Renal cortex interstitium (tissue), 11 donors: ENCODE measurements at regions not wholly inside any gene's neighbourhood (a gene's known extent, or its start where the extent isn't known, plus 50 kb on each side); places are given as distances from the start of the nearest gene placed in this dataset.
"Not testable (repeated sequence)": the region's sequence is repeated elsewhere in the genome, so short reads cannot be mapped to it uniquely, and the experiment has no call there.

Experiments
- DNase-seq, 11 donors: peaks; one replicate each; pipeline ENCODE4 v3.0.0-alpha.2; 2013; ENCODE audit warnings: low read depth in 9 of 11, low spot score in 4 of 11; ENCODE audit errors: extremely low read depth in 1 of 11

DNA sequence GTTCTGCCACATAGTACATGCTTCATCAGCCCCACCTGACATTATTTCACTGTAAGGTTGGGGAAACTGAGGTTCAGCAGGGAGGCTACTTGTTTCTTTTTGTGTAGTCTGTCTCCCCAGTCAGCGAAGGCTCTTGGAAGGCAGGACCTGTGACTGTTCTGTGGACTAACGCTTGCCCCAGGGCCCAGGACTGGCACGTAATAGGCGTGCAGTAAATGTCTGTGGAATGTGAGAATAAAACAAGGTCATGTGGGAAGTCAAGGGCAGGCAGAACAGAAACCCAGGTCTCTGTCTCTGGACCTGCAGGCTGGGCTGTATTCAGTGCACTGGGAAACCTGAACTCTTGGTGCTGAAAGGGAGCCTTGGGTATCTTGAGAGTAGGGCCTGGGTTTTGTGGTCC lies 168.7 kb downstream of the RPS24 start:
- no peak for DNase-seq

DNA sequence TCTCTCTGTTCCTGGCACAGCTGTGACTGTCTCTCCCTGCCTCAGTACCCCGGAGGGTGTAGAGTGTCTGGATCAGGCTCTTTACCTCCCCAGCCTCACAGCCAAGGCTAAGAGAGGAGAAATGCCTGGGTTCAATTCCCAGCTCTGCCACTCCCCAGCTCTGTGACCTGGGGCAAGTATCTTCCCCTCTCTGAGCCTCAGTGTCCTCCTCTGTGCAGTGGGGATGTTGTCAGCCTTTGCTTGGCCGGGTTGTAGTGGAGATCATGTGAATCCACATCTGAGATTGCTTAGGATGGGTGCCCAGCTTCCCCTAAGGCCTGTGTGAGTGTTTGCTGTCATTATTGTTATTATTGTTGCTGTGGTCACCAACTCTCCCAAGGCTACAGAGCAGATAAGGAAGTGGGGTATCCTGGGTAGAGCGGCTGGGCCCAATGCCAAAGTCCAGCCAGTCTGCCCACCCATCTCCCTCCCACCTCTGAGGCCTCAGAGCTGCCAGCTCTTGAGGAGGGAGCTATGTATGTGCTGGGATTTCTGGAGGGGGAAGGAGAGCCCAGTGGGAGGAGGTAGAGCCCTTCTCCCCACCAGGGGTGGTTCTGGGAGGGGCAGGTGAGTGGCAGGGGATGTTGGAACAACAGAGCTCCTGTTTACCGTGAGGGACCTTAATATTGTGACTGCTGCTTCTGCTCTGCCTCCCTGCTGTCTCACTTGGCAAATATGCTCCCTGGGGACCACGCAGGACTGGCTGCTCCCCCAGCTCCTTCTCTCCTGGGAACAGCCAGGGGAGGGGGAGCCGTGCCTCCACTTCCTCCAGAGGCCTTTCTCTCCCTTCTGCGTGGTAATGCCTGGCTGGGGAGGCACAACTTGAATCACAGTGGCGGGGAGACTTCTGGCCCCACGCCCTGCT lies 170.5 kb downstream of the RPS24 start:
- peak in 4 of 11 donors; percentile 18 to 42 (median 38) for DNase-seq

DNA sequence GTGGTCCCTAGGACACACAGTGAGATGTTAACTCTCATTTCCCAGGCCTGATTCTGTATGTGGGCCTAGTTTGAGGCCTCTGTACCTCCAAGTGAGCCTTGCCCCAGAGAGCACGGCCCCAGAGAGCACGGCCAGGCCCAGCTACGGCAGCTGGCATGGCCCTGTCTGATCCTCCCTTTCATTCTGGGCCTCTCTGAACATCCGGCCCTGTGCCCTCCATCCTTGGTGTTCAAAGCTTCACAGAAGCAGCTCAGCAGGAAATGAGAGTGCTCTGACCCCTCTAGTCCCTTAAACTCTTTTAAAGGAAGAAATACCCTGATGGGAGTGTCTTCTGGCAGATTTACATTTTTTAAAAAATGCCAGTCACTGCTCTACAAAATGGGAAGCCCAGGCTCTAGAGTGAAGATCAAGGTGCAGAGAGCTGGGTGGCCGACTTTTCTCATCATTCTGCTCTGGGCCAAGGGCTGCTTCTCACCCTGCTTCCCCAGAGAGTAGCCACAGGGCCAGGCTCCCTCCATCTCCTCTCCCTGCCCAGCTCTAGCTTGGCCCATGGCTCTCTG lies 171.9 kb downstream of the RPS24 start:
- no peak for DNase-seq

DNA sequence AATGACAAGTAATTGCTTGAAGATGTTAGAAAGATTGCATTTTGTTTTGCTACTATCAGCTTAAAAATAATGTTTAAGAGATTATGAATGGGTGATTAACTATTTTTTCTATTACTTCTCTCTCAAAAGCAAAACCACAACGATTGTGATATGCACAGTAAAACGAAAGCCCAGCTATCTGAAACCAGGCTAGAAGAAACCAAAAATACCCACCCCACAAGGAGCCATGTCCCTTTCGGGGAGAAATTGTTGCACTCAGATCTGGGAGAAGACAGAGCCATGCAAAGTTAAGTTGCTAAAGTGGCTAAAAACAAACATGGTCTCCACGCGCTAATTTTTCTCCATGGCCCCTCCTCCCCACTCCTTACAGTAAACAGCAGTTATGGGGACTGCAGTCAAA lies 173.6 kb downstream of the RPS24 start:
- no peak for DNase-seq

DNA sequence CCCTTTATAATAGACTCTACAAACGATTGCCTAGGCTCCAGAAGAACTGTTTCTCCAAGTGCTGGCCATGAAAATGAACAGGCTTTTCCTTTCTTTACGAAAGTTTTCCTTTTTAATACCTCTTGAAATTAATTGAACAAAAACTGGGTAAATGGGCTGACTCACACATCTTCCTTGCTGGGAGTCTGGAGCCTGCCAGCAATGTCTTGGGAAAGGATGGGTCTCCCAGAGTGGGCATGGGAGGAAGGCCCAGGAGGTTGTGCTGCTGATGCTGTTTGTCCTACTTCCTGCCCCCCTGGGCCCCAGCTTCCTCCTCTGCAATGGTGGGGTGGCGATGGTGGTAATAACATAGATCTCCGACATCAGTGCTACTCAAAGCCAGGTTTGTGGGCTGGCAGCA lies 174.1 kb downstream of the RPS24 start:
- no peak for DNase-seq

DNA sequence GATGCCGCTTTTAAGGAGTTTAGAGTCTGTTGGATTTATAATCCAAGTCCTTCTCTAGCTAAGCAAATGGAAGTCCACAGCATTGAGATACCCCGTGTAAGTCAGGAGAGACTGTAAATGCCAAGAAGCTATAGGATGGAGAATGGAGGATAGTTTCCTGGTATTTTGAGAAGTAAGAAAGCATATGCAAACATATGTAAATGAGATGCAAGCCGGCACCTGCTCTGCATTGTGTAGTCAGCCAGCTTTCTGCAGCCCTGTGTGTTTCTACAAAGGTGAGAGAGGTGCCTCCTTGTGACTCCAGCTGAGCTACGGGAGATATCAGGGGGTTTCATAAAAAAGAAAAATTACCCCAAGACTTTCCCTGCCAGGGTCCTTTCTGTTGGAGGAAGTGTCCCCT lies 176.3 kb downstream of the RPS24 start:
- DNase-seq = no peak

DNA sequence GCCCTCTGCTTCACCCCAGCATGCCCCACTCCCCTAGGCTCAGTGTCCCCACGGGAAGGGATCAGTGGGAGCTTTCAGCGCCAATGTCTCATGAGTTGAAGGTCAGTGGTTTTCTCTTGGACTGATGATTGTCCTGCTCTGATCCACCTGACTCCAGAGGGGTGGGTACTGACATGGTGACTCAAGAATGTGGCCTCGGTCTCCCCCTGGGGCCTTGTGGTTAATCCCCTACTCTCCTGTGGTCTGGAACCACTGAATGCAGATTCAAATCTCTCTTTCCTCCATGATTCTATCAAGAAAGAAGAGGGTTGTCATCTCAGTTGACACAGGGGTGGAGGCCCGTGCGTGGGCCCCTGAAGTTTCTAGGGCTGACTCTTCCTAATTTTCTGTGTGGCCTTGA lies 176.9 kb downstream of the RPS24 start:
- DNase-seq = no peak

DNA sequence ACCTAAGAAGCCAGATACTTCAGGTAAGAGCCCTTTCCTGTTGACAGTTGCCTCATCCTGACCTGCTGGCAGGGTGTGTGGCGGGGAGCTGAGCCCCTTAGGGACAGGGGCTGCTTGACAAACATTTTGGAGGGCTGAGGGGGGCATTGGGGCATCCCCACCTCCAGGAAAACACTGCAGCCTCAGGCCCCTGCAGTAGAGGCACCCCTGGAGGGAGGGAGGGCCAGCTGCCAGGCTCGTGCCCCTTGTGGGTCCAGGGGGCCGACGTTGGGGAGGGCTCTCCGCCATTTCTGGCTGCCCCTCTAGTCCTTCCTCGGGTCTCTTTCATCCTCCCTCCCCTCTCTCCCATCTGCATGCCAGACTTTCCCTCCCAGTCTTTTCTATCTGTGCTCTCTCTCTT lies 177.3 kb downstream of the RPS24 start:
- DNase-seq = no peak

DNA sequence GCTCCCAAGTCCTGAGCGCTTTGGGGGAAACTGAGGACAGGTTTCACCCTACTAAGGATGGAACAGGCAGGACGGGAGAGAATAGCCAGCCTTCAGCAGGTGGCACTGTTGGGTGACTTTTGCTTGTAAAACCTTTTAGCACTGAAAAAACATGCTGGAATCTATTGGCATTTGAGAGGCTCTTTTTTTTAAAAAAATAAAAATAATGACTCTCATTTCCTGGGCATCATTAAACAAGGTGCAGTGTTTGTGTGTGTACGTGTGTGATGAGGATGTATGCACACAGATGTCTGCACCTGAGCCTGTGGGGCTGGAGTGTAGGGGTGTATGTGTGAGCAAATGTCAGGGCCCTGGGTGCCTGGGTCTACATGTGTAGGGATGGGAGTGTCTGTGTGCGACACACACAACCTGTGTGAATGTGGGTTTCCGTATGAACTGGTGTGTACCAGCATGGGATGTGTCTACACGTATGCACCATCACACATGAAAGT lies 177.9 kb downstream of the RPS24 start:
- peak in 1 of 11 donors; percentile 33 for DNase-seq

DNA sequence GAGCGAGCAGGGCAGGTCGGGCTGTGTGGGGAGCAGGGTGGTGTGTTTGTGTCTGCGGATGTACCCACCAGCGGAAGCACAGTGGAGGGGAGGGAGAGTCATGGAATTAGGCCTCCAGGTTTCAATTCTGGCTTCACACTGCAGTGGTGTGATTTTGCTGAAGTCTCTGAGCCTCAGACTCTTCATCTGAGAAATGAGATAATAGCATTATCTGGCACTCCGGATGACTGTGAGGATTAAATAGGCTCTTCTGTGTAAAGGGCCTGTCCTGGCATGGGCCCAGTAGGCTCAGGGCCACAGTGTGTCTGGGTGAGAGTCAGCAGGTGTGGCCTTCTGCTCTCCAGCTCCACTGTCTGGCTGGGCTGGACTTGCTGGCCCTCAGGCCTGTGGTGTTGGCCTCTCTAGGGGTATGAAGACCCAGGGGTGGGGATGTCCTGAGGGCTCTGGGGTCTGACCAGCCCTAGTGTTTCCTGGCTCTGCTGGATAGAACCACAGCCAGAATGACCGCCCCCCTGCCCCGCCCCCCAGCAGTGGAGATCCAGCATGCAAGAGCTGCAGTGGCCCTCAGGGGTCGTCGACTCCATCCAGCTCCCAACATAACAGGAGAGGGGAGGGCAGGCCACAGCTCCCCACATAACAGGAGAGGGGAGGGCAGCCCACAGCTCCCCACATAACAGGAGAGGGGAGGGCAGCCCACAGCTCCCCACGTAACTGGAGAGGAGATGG lies 178.6 kb downstream of the RPS24 start:
- DNase-seq = no peak

DNA sequence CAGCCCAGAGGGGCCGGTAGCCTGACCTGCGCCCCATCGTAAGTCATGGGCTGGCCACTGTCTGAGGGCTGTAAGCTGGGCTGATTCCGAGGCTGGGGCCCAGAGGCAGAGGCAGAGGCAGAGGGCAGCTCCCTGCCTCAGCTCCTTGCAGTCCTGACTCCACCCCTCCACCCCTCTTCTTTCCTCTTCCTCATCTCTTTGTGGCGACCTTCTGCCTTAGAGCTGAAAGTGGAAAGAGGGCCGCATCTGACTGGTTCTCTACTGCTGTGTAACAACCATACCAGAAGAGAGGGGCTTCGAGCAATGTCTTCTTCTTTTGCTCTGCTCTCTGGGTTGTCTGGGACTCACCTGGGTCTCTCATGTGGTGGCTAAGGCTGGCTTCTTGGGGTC lies 179.1 kb downstream of the RPS24 start:
- DNase-seq = no peak

DNA sequence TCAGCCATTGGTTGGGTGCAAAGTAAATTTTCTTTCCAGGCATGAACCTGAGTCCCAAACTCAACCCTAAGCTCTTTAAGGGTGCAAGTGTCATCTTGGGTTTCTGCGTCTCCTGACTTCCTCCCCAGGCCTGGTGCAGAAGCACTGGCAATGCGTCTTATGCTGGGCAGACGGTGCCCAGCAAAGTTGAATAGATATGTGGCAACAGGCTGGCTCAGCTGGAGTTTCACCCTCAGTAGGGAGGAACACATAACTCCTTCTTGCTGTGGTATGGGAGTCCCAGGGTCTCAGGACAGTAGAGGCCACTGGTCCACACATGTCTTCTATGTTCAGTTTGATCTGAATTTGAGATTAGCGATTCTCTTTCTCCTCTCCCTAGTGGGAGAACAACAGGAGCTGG lies 181.3 kb downstream of the RPS24 start:
- DNase-seq = no peak

DNA sequence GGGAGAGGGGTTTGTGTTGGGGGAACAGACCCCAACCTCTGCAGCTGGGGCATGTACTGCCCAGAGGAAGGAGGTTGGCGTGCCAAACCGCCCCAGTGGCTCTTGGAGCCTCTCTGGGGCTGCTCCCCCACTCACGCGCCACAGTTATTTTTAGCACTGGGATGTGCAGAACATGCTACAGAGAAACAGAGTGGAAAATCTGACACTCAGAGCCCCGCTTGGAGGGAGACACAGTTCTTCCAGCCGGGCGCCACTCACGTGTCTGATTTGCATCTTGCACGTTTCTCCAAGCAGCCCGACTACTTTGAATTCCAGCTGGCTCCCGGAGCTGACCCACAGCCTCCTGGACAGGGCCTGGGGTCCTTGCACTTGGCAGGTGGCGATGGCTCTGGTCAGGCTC lies 182.0 kb downstream of the RPS24 start:
- DNase-seq = peak in 7 of 11 donors; percentile 36 to 81 (median 72)

DNA sequence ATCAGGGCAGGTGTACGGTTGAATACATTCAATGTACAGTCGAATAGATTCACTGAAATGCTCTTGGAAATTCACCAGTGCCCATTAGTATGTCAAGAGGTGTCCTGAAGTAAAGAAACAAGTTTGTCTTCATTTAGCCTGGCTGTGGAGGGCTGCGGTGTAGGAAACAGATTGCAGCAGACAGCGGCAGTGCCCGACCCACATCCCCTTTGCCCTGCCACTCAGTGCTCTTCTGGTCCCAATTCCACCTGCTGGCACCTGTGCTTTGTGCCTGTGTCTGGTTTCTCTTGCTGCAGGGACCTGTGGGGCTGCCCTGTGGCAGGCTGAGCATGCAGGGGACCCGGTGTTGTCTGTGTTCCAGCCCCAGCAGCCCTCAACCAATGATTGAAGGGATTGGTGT lies 183.7 kb downstream of the RPS24 start:
- DNase-seq = no peak

DNA sequence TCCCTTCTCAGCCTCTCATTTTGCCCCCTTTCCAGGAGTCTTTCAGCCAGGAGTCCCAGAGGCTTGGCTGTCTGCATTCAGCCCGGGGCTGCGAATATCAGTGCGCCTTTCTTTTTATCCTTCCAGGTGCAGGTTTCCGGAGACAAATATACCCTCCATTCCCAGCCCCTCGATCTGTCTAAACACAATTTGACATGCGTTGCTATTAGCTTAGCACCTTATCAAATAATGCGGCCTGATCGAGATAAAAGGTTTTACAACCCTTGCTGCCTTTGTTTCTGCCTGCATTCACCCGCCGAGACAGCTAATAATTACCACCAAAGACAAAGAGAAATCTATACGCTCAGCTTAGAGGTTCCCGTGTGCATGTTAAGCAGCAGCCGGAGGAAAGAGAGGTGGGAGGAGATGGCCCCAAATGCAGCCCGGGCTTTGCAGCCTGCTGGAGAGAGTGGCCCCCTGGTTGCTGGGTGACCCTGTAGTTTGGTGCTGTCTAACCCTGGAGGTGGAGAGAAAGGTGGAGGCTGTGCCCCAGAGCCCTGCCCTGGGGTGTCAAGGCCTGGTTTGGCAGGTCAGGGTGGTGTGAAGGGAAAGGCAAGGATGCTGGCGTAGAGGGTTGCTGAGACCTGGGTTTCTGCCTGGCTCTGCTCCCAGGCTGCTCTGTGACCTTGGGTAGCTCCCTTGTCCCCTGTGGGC lies 185.3 kb downstream of the RPS24 start:
- DNase-seq = no peak

DNA sequence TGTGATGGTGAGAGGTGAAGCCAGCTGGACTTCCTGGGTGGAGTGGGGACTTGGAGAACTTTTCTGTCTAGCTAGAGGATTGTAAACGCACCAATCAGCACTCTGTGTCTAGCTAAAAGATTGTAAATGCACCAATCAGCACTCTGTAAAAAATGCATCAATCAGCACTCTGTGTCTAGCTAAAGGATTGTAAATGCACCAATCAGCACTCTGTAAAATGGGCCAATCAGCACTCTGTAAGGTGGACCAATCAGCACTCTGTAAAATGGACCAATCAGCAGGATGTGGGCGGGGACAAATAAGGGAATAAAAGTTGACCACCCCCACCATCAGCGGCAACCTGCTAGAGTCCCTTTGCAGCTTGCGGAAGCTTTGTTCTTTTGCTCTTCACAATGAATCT lies 185.9 kb downstream of the RPS24 start:
- DNase-seq = not testable (repeated sequence)

DNA sequence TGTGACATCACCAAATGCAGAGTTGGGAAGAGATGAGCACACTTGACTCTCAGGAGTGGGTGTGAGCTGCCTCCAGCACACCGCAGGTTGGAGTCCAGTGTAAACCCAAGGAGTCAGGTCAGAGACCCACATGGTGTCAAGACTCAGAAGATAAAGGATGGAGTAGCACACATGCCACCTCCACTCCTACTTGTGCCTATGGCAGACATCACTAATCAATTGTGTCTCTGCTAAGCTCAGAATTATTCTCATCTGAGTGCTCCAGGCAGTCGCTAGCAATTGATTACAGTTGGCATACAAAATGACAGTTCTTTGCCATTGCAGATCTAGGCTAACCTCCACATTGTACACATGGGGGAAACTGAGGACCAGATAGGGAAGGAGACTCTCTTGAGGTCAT lies 187.1 kb downstream of the RPS24 start:
- DNase-seq = no peak

DNA sequence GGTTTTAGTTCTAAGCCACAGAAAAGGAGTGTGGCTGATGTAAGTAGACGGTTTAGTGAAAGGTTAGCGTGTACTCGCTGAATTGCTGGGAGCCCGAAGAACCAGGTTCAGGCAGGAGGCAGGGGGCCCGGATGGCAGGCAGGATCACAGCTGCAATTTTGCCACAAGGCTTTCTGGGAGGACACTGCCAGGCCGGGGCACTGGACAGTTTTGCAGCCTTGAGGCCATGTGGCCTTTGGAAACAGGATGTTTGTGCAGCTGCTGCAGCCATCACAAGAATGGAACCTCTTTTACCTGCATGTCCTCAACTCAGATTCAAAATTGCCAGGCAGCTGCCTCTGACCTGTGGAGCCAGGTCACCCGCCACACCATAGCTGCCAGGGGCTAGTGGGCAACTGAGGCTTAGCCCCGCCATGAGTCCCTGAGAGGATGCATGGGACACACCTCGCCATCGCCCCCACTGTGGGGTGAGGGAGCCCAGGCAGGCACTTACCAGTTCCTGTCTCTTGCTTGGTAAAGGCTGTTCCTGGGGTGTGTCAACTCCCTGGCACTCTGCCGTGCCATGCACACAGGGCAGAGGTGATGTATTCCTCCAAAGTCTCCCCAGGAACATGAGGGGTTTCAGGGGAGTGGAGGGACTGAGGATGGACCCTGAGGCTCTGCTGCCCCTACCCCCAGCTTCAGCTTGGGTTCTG lies 188.6 kb downstream of the RPS24 start:
- DNase-seq = no peak

DNA sequence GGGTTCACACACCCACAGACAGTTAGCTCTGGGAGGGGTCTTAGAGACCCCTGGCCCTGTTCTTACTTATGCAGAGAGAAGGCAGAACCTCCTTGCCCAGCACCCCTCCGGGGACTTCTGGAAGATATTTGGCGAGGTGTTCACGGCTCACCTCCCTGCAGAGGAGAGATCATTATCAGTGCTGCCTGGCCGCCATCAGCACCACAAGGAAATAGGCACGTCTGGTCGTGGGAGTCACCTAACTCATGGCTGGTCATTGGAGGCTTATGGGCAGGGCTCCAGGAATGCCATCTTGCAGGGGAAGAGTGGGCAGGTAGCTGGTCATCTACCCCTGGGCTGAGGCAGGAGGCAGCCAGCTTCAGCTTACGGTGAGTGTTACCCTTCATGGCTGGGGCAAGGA lies 189.4 kb downstream of the RPS24 start:
- no peak for DNase-seq
